Thyroid gland (tissue), 4 donors: ENCODE measurements at regions not wholly inside any gene's neighbourhood (a gene's known extent, or its start where the extent isn't known, plus 50 kb on each side); places are given as distances from the start of the nearest gene placed in this dataset.

Source experiments
- DNase-seq, 2 donors: peaks; one replicate each; pipeline ENCODE4 v3.0.0-alpha.2; 2019
- H3K27ac ChIP-seq, 3 donors: fragments of 200-600 bp; sonication (generic); 1 replicate in 2 of 3; 2 replicates in 1 of 3; pipeline ENCODE4 v1.5.1; 2016 to 2019; ENCODE audit warnings: mild to moderate bottlenecking in 1 of 3, moderate library complexity in 1 of 3
- H3K27me3 ChIP-seq: fragments of 200-600 bp; sonication (generic); one replicate; pipeline ENCODE4 v1.5.1; 2019
- H3K36me3 ChIP-seq, 2 donors: fragments of 200-600 bp; sonication (generic); one replicate each; pipeline ENCODE4 v1.5.1; 2016 to 2019
- H3K4me1 ChIP-seq, 2 donors: fragments of 200-600 bp; sonication (generic); one replicate each; pipeline ENCODE4 v1.5.1; 2017 to 2019
- H3K4me3 ChIP-seq, 3 donors: fragments of 200-600 bp; sonication (generic); replicated peaks in 1 of 3; 1 replicate in 2 of 3; 2 replicates in 1 of 3; pipeline ENCODE4 v1.5.1; 2016; ENCODE audit warnings: mild to moderate bottlenecking in 1 of 3
- H3K9me3 ChIP-seq: fragments of 200-600 bp; sonication (generic); one replicate; pipeline ENCODE4 v1.5.1; 2017
- CTCF ChIP-seq, 6 experiments: fragments of 200-600 bp in 3 of 6; fragments of 450-650 bp in 3 of 6; sonication (generic) in 3 of 6; IDR thresholded peaks; one replicate each; pipeline ENCODE4 v1.5.1; 2016 to 2019; ENCODE audit warnings: antibody characterized with exemption in 6 of 6, mild to moderate bottlenecking in 2 of 6, inconsistent platforms in 1 of 6, moderate library complexity in 1 of 6
- POLR2A ChIP-seq, 2 donors: fragments of 450-650 bp; IDR thresholded peaks; one replicate each; pipeline ENCODE4 v1.6.1; 2017; ENCODE audit warnings: antibody characterized with exemption in 2 of 2, mild to moderate bottlenecking in 2 of 2, moderate library complexity in 1 of 2
- WGBS, 2 donors: methylation state at CpG; one replicate each; pipeline ENCODE4 v1.1.5; 2017; 5-methylcytosine and 5-hydroxymethylcytosine counted together
- intact Hi-C: fragments of 100-400 bp; cut with DNase I; formaldehyde crosslinking; loops from one replicate; pipeline ENCODE4 v1.15.1; 2023

DNA sequence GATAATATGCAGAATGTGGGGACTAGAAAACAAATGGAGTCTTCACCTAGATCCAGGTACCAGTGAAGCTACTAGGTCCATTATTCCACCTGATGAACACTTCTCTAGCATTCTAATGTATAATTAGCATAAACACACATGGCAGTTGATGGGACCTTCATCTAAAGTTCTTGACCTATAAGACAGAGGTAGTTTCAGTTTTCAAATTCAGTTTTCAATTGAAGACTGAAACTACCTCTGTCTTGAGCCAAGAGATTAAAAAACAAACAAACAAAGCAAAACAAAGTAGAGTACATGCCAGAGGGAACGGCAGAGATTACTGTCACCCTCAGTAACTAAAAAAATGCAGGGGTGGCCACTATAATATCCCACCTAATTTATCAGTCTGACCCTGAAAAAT, 199.9 kb upstream of the NEIL3 start:
- H3K27me3 ChIP-seq = no peaks in the 10 kb centered on the region
- H3K27ac ChIP-seq = no peak overlapping the region
- DNase-seq = no peak
- H3K4me1 ChIP-seq = no peaks in the 10 kb centered on the region
- H3K36me3 ChIP-seq = no peaks in the 10 kb centered on the region
- no peak overlapping the region for H3K4me3 ChIP-seq
- 30 to 52% methylated on average over 1 of the region's 1 CpG for WGBS, 2 donors
- no peak for TF ChIP-seq POLR2A (IDR thresholded peaks at IDR 0.05)
- no peak for TF ChIP-seq CTCF (IDR thresholded peaks at IDR 0.05)
- intact Hi-C loops = no loop called here
- no peaks in the 10 kb centered on the region for H3K9me3 ChIP-seq

DNA sequence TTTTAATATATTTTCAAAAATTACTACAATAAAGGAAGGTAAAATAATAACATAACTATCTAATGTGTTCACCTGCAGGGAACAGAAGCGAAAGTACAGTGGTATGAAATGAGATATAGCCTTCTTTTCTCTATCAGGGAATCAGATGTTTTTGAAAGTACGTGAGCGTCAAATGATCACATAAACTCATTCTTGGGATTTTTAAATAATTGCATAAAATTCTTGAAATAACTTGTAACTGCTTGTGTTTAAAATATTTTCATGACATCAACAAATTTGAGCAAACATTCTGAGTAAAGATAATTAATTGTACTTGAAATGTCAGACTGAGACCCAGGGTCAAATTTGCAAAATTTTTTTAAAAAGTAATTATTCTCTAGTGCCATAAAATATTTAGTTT, 193.5 kb upstream of the NEIL3 start:
- 94% methylated on average over 3 of the region's 3 CpGs for WGBS, 2 donors
- no peak for DNase-seq
- intact Hi-C loops = no loop called here

DNA sequence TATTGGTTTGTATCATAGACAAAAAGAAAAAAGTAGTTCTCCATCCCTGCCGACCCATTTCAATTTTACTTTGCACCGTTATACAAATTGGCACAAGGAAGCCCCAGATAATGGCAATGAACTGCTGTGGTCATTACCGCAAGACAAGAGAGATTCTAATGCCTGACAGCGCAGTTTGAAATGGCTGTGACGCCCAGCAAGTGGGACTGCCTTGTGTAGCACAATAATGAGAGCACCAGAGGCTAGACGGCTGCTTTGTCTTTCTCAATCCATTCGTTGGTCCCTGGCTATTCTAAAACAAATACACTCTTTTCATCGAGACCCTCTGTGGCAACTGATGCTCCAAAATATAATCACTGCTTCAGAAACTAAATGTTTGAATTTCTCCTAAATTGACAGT, 192.4 kb upstream of the NEIL3 start:
- TF ChIP-seq POLR2A (IDR thresholded peaks at IDR 0.05) (no peak), CTCF (IDR thresholded peaks at IDR 0.05) (no peak)
- Histone ChIP-seq H3K27me3 (no peaks in the 10 kb centered on the region), H3K27ac (no peak overlapping the region), H3K9me3 (no peaks in the 10 kb centered on the region), H3K4me1 (peaks cover 15 to 16% of the 10 kb centered on the region in 2 donors), H3K36me3 (no peaks in the 10 kb centered on the region), H3K4me3 (no peak overlapping the region)
- no peak for DNase-seq
- 64 to 66% methylated on average over 8 of the region's 8 CpGs for WGBS, 2 donors
- intact Hi-C loops = no loop called here

More for the DNA sequence above, 193.5 kb upstream of the NEIL3 start:
- no peaks in the 10 kb centered on the region for H3K27me3 ChIP-seq
- H3K27ac ChIP-seq = no peak overlapping the region
- no peak overlapping the region for H3K4me3 ChIP-seq
- peaks cover 15 to 16% of the 10 kb centered on the region in 2 donors for H3K4me1 ChIP-seq
- no peaks in the 10 kb centered on the region for H3K36me3 ChIP-seq
- TF ChIP-seq POLR2A (IDR thresholded peaks at IDR 0.05) (no peak), CTCF (IDR thresholded peaks at IDR 0.05) (no peak)
- no peaks in the 10 kb centered on the region for H3K9me3 ChIP-seq

- no peaks in the 10 kb centered on the region for H3K36me3 ChIP-seq
- intact Hi-C loops = no loop called here
- H3K27me3 ChIP-seq = no peaks in the 10 kb centered on the region
- H3K4me3 ChIP-seq = no peak overlapping the region
- TF ChIP-seq CTCF (IDR thresholded peaks at IDR 0.05) (no peak), POLR2A (IDR thresholded peaks at IDR 0.05) (no peak)
- peak; percentile 57 to 74 for DNase-seq
- H3K27ac ChIP-seq = peak overlapping the region; percentile 53 to 79 (median 77)
- H3K4me1 ChIP-seq = peaks cover 15 to 16% of the 10 kb centered on the region in 2 donors
- H3K9me3 ChIP-seq = no peaks in the 10 kb centered on the region
Measured at GRCh38 chr4:177118596-177118995, 191.1 kb upstream of the NEIL3 start.

DNA sequence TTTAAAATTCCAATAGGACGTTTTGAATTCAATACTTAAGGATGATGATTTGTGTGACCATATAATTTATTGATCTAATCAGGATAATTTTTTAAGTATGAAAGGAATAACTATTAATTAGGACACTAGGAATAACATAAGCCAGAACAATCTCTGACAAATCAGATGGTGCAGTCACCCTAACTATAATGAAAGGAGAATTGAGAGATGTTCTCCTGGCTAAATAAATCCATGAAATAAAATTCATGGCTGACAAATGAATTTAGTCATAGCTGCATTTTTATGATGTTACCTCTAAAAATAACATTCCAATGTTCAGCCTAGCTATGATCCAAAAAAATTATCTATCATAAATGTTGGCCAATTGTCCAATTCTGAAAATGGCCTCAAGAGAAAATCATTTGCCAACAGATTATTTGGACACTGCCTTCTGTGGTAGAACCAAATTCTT, 190.6 kb upstream of the NEIL3 start:
- Histone ChIP-seq H3K4me1 (peaks cover 15 to 16% of the 10 kb centered on the region in 2 donors), H3K36me3 (no peaks in the 10 kb centered on the region), H3K4me3 (no peak overlapping the region), H3K27me3 (no peaks in the 10 kb centered on the region), H3K9me3 (no peaks in the 10 kb centered on the region), H3K27ac (peak overlapping the region; percentile 53 to 79 (median 77))
- intact Hi-C loops = no loop called here
- TF ChIP-seq CTCF (IDR thresholded peaks at IDR 0.05) (no peak), POLR2A (IDR thresholded peaks at IDR 0.05) (no peak)
- DNase-seq = no peak
- 44 to 56% methylated on average over 1 of the region's 1 CpG for WGBS, 2 donors
